ENCODE measurements at regions not wholly inside any gene's neighbourhood (a gene's known extent, or its start where the extent isn't known, plus 50 kb on each side); places are given as distances from the start of the nearest gene placed in this dataset.
"Not testable (repeated sequence)": the region's sequence is repeated elsewhere in the genome, so short reads cannot be mapped to it uniquely, and the experiment has no call there.

DNA sequence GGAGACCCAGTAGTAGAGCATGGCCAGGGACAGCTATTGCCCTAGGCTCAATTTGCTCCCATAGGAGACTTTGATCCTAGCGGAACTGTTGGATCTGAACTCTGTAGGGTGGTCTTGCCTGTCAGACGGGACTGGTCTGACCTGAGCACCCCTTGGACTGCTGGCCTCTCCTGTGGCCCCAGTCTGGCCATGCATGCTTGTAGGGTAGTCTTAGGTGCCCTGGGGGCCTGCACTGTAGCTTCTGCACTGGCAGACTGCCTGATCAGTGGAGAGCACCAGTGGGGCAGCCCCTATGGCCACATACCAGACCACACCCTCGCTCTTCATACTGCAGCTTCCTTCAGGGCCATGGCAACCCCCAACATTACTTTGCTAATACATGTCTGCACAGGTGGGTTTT lies 396.1 kb upstream of the GRAMD2B start:
- TF ChIP-seq, protein P1, sequence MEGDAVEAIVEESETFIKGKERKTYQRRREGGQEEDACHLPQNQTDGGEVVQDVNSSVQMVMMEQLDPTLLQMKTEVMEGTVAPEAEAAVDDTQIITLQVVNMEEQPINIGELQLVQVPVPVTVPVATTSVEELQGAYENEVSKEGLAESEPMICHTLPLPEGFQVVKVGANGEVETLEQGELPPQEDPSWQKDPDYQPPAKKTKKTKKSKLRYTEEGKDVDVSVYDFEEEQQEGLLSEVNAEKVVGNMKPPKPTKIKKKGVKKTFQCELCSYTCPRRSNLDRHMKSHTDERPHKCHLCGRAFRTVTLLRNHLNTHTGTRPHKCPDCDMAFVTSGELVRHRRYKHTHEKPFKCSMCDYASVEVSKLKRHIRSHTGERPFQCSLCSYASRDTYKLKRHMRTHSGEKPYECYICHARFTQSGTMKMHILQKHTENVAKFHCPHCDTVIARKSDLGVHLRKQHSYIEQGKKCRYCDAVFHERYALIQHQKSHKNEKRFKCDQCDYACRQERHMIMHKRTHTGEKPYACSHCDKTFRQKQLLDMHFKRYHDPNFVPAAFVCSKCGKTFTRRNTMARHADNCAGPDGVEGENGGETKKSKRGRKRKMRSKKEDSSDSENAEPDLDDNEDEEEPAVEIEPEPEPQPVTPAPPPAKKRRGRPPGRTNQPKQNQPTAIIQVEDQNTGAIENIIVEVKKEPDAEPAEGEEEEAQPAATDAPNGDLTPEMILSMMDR (IDR thresholded peaks at IDR 0.05; ENCODE audit: control extremely low read depth, extremely low read depth, low read depth, missing control alignments), result no peak
- ChIA-PET POLR2A (no interaction called here), CTCF (interaction anchor here (1.3 kb wide), 1 partner anchor 19 kb away, joined by 3 read pairs; no protein-coding TSS in a partner anchor)
- no peak for DNase-seq (ENCODE audit: extremely low spot score)

DNA sequence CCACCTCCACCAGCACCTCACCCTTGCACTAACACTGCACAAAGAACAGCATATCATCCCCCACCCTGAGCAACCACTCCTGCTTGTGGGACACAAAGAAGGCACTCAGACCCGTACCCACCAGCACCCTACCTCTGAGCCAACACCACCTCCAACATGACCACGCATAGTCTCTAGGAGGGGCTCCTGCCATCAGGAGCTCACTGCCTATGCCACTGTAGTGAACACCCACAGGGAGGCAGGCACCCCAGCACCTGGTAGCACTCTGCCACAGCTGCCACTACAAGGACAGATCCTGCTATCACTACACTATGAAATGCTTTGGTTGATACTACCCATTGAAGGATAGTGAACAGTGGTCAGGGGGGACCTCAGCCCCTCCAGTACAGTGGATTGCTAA lies 395.6 kb upstream of the GRAMD2B start:
- ChIA-PET POLR2A (no interaction called here), CTCF (no interaction called here)
- no peak for DNase-seq (ENCODE audit: extremely low spot score)
- TF ChIP-seq, protein P1 (IDR thresholded peaks at IDR 0.05; ENCODE audit: control extremely low read depth, extremely low read depth, low read depth, missing control alignments), result no peak

DNA sequence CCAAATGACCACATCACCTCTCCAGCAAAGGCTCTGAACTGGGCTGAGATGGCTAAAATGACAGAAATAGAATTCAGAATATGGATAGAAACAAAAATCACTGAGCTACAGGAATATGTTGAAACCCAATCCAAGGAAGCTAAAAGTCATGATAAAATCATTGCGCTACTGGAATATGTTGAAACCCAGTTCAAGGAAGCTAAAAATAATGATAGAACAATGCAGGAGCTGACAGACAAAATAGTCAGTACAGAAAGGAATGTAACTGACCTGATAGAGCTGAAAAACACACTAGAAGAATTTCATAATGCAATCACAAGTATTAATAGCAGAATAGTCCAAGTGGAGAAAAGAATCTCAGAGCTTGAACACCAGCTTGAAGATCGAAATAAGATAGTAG lies 394.9 kb upstream of the GRAMD2B start:
- POLR2A ChIA-PET, result no interaction called here
- CTCF ChIA-PET, result no interaction called here
- TF ChIP-seq, protein P1 (IDR thresholded peaks at IDR 0.05; ENCODE audit: control extremely low read depth, extremely low read depth, low read depth, missing control alignments), result no peak
- no peak for DNase-seq (ENCODE audit: extremely low spot score)

DNA sequence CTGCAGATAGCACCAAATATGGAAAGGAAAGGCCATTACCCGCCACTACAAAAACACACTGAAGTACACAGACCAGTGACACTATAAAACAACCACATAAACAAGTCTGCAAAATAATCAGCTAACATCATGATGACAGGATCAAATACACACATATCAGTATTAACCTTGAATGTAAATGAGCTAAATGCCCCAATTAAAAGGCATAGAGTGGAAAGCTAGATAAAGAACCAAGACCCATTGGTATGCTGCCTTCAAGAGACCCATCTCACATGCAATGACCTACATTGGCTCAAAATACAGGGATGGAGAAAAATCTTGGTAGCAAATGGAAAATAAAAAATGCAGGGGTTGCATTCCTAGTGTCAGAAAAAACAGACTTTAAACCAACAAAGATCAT lies 393.9 kb upstream of the GRAMD2B start:
- DNase-seq (ENCODE audit: extremely low spot score); POLR2A ChIA-PET; CTCF ChIA-PET: not testable (repeated sequence)

DNA sequence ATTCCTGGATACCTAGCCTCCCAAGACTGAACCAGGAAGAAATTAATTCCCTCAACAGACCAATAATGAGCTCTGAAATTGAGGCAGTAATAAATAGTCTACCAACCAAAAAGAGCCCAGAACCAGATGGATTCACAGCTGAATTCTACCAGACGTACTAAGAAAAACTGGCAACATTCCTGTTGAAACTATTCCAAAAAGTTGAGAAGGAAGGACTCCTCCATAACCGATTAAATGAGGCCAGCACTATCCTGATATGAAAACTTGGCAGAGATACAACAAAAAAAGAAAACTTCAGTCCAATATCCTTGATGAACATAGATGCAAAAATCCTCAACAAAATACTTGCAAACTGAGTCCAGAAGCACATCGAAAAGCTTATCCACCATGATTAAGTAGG lies 392.5 kb upstream of the GRAMD2B start:
- POLR2A ChIA-PET, result no interaction called here
- no peak for DNase-seq (ENCODE audit: extremely low spot score)
- TF ChIP-seq, protein P1 (IDR thresholded peaks at IDR 0.05; ENCODE audit: control extremely low read depth, extremely low read depth, low read depth, missing control alignments), result no peak
- CTCF ChIA-PET, result no interaction called here

DNA sequence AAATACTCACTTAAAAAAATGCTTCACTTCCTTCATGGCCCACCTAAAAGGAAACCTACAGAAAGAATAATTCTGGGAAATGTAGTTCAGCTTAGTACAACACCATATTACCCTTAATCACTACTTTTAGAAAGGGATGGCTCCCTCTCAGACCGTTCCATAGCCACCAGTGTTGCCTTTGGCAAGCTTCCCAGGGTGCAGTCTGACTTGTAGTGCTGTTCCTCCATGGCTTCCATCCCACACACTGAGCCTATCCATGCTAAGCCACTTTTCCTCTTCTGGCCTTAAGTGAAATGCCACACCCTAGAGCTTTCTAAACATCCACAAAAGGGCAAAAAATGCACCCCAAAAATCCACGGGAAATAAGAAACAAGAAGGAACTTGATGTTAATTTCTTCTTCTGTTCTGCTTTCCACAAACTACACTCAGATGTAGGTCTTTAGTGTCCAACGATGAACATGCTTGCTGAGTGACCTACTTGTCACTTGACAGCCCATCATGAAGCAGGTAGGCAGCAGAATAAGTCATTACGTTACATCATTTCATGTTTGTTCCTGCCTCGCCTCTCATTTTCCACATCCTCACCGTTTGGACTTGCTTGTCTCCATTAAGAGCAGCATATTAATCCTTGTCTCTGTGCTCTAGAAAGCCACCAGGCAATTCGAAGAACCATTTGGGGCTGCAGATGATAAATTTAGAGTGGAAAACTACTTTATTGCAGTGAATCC lies 391.1 kb upstream of the GRAMD2B start:
- ChIA-PET CTCF (interaction anchor here (1.3 kb wide), 1 partner anchor 13 kb away, joined by 4 read pairs; no protein-coding TSS in a partner anchor), POLR2A (no interaction called here)
- DNase-seq (ENCODE audit: extremely low spot score), result no peak
- TF ChIP-seq, protein P1 (IDR thresholded peaks at IDR 0.05; ENCODE audit: control extremely low read depth, extremely low read depth, low read depth, missing control alignments), result no peak

DNA sequence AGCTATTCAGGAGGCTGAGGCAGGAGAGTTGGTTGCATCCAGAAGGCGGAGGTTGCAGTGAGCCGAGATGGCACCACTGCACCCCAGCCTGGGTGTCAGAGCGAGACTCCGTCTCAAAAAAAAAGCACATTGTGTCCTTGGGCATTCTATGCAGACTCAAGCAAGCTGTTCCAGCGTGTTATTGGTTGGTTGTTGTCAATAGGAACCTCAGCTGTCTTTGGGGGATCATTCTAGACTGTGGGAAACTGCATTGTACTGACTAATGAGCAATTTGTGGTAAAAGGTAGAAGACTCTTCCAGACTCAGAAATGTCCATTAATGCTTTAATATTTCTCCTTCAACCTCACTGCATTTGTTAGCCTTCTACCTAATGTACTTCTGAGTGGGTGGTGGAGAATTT lies 379.5 kb upstream of the GRAMD2B start:
- POLR2A ChIA-PET, result no interaction called here
- TF ChIP-seq, protein P1 (IDR thresholded peaks at IDR 0.05; ENCODE audit: control extremely low read depth, extremely low read depth, low read depth, missing control alignments), result no peak
- CTCF ChIA-PET, result interaction anchor here (0.8 kb wide), 1 partner anchor 21 kb away, joined by 3 read pairs; no protein-coding TSS in a partner anchor
- DNase-seq (ENCODE audit: extremely low spot score), result no peak

Measured in GM10248 (cell line).